Kidney (tissue), 13 donors: ENCODE measurements at regions not wholly inside any gene's neighbourhood (a gene's known extent, or its start where the extent isn't known, plus 50 kb on each side); places are given as distances from the start of the nearest gene placed in this dataset.
"Not testable (repeated sequence)": the region's sequence is repeated elsewhere in the genome, so short reads cannot be mapped to it uniquely, and the experiment has no call there.

Experiments
- DNase-seq, 5 donors: peaks; one replicate each; pipeline ENCODE4 v3.0.0-alpha.2; 2013 to 2020
- FAIRE-seq: peaks from 2 replicates; lab custom pipeline; 2012; peaks lifted over from hg19 to GRCh38; lab: Jason Lieb, UNC
- H3K27ac ChIP-seq, 2 donors: one replicate each; pipeline ENCODE4 v1.7.0; 2013; ENCODE audit warnings: low read depth in 2 of 2, low read length in 2 of 2, inconsistent platforms in 1 of 2
- H3K27me3 ChIP-seq: one replicate; pipeline ENCODE4 v1.7.1; 2013; ENCODE audit warnings: low read length, inconsistent platforms; ENCODE audit not compliant: control insufficient read depth, insufficient read depth
- H3K36me3 ChIP-seq, 3 donors: one replicate each; pipeline versions ENCODE4 v1.7.0 to v1.7.1; 2013; ENCODE audit warnings: low read length in 3 of 3, control low read depth in 1 of 3, inconsistent platforms in 1 of 3; ENCODE audit not compliant: insufficient read depth in 3 of 3, control insufficient read depth in 2 of 3
- H3K4me1 ChIP-seq, 3 donors: one replicate each; pipeline versions ENCODE4 v1.7.0 to v1.7.1; 2013; ENCODE audit warnings: low read length in 3 of 3, inconsistent platforms in 1 of 3, low read depth in 1 of 3; ENCODE audit not compliant: control insufficient read depth in 2 of 3, insufficient read depth in 2 of 3
- H3K4me3 ChIP-seq, 3 donors: one replicate each; pipeline versions ENCODE4 v1.7.0 to v1.8.1; 2013; ENCODE audit warnings: low read length in 3 of 3, control low read depth in 1 of 3, inconsistent platforms in 1 of 3
- H3K9ac ChIP-seq, 3 donors: one replicate each; pipeline versions ENCODE4 v1.7.0 to v1.7.1; 2013; ENCODE audit warnings: low read length in 3 of 3, control low read depth in 1 of 3, inconsistent platforms in 1 of 3
- H3K9me3 ChIP-seq, 3 donors: one replicate each; pipeline versions ENCODE4 v1.7.0 to v1.7.1; 2013; ENCODE audit warnings: low read length in 3 of 3, control low read depth in 1 of 3, inconsistent platforms in 1 of 3; ENCODE audit not compliant: control insufficient read depth in 2 of 3, insufficient read depth in 1 of 3
- CTCF ChIP-seq: IDR thresholded peaks from 3 replicates; pipeline ENCODE4 v1.5.1; 2012; ENCODE audit warnings: mild to moderate bottlenecking, moderate library complexity, borderline replicate concordance; ENCODE audit not compliant: insufficient read depth; ENCODE audit errors: extremely low read depth
- intact Hi-C: fragments of 100-400 bp; cut with DNase I; formaldehyde crosslinking; loops from one replicate; pipeline ENCODE4 v1.11.1; 2022
- donor health status: control.
- donor health status: control.
- donor health status: control.
- donor health status: control.
- donor health status: control.
- donor health status: DM: yes; HTN: yes; CAD: no.
- donor health status: Normal renal cell carcinoma (clear cell type).

DNA sequence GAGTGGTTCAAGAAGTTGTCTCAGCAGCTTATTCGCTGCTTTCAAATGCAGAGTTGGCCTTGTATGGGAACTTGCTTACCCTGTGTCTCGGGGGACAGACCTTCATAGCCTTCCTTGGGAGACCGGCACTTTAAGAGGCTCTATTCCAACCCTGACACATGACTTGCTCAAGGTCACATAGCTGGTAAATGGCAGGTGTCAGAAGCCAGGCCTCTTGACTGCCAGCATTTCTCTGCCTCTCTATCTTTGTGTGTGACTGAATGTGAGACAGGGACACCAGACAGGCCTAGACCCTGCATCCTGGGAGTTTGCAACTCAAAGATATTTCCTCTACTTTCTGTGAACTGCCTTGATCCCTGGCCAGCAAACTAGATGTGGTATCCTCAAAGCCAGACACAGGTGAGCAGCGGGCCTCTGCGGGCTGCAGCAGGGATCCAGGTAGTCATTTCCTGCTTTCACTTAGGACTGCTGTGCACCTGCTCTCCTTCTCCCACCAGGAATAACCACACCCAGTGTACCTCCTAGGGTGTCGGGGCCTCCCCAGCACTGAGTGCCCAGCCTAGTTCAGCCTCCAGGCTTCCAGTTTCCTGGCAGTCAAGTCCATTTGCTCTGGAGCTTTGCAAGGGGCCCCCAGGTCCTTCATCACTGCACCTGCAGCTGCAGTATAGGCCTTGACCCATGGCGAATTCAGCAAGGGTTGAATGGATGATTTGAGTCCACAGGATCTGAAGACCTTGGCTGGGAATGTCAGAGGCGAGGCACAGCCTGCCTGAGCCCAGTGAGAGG is 116.6 kb upstream of the TNRC6C start:
- no peak for FAIRE-seq
- intact Hi-C loops: no loop called here
- no peaks in the 10 kb centered on the region for H3K36me3 ChIP-seq
- H3K4me3 ChIP-seq: no peak overlapping the region
- H3K27ac ChIP-seq: no peak overlapping the region
- H3K27me3 ChIP-seq: no peaks in the 10 kb centered on the region
- no peak overlapping the region for H3K9ac ChIP-seq
- no peak for TF ChIP-seq CTCF
- peaks cover 0 to 2% (median 0%) of the 10 kb centered on the region in 3 donors for H3K4me1 ChIP-seq
- no peaks in the 10 kb centered on the region for H3K9me3 ChIP-seq
- DNase-seq: no peak

DNA sequence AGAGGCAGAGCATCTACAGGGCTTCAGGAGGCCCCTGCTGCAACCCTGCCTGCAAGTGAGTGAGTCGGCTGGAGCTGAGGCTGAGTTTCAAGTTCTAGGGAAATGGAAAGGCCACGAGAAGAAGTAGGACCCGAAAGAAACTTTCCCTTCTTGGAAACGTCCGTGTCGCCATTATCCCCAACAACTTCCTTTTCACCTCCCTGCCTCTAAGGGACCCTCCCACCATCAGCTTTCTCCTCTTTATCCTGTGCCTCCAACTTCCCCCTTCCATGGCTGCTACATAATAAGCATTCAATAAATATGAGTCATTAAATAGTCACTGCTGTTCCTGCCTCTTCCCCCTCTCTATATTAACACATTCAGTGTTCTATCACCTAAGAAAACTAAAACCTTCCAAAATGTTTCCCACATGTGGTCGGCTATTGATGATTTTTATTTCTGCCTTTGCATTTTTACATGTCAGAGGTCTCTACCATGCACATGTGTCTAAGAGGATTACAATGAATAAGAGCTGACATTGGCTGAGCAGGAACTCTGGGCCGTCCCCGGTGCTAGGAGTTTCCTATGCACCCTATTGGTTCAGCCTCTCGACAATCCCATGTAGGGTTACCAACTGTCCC is 115.9 kb upstream of the TNRC6C start:
- Histone ChIP-seq H3K36me3 (no peaks in the 10 kb centered on the region), H3K4me3 (no peak overlapping the region), H3K27ac (no peak overlapping the region), H3K4me1 (peaks cover 0 to 2% (median 0%) of the 10 kb centered on the region in 3 donors), H3K9ac (no peak overlapping the region), H3K9me3 (no peaks in the 10 kb centered on the region), H3K27me3 (no peaks in the 10 kb centered on the region)
- no peak for TF ChIP-seq CTCF
- FAIRE-seq (no peak), DNase-seq (no peak)
- intact Hi-C loops: no loop called here

DNA sequence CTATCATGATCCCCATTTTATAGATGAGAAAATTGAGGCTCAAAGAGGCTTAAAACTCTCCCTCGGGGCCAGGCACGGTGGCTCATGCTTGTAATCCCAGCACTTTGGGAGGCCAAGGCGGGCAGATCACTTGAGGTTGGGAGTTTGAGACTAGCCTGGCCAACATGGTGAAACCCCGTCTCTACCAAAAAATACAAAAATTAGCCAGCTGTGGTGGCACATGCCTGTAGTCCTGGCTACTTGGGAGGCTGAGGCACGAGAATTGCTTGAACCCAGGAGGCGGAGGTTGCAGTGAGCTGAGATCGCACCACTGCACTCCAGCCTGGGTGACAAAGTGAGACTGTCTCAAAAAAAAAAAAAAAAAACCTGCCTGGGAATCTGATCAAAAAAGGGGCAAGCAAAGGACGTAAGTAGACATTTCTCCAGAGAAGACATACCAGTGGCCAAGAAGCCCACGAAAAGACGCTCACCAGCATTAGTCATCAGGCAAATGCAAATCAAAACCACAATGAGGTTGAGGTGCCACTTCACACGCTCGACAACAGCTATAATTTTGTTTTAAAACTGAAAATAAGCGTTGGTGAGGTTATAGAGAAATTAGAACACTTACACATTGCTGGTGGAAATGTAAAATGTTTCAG is 115.1 kb upstream of the TNRC6C start:
- H3K4me3 ChIP-seq, FAIRE-seq: not testable (repeated sequence)

GRCh38 chr17:77843896-77844295 is 114.6 kb upstream of the TNRC6C start:
- Histone ChIP-seq H3K4me3 (no peak overlapping the region), H3K36me3 (no peaks in the 10 kb centered on the region), H3K27me3 (no peaks in the 10 kb centered on the region), H3K4me1 (peaks cover 0 to 2% (median 0%) of the 10 kb centered on the region in 3 donors), H3K9me3 (no peaks in the 10 kb centered on the region), H3K27ac (no peak overlapping the region), H3K9ac (no peak overlapping the region)
- intact Hi-C loops: no loop called here
- no peak for TF ChIP-seq CTCF
- no peak for DNase-seq
- no peak for FAIRE-seq

More for the DNA sequence above, 115.1 kb upstream of the TNRC6C start:
- H3K9me3 ChIP-seq, DNase-seq, H3K27me3 ChIP-seq, intact Hi-C loops, H3K4me1 ChIP-seq, H3K27ac ChIP-seq, H3K36me3 ChIP-seq, H3K9ac ChIP-seq: not testable (repeated sequence)
